IPS-20b (cell line): ENCODE measurements at regions not wholly inside any gene's neighbourhood (a gene's known extent, or its start where the extent isn't known, plus 50 kb on each side); places are given as distances from the start of the nearest gene placed in this dataset.
A peak's percentile ranks its signal among the peaks of the same experiment; 100 is the strongest.
"Not testable (repeated sequence)": the region's sequence is repeated elsewhere in the genome, so short reads cannot be mapped to it uniquely, and the experiment has no call there.

ENCODE experiments used
- H3K27ac ChIP-seq: one replicate; pipeline ENCODE4 v1.5.1; 2013; ENCODE audit warnings: low read length
- H3K27me3 ChIP-seq: 2 replicates; pipeline ENCODE4 v1.6.1; 2013; ENCODE audit warnings: mild to moderate bottlenecking, low read length, inconsistent platforms; ENCODE audit not compliant: insufficient read depth
- H3K36me3 ChIP-seq: 2 replicates; pipeline ENCODE4 v1.6.1; 2013; ENCODE audit warnings: low read depth, mild to moderate bottlenecking, inconsistent platforms, low read length, moderate library complexity; ENCODE audit not compliant: insufficient read depth
- H3K4me1 ChIP-seq: 2 replicates; pipeline ENCODE4 v1.6.1; 2013; ENCODE audit warnings: mild to moderate bottlenecking, control low read depth, inconsistent platforms, low read length, moderate library complexity; ENCODE audit not compliant: insufficient read depth
- H3K4me3 ChIP-seq: 2 replicates; pipeline ENCODE4 v1.5.1; 2013; ENCODE audit warnings: mild to moderate bottlenecking, low read length, inconsistent platforms
- H3K9ac ChIP-seq: 2 replicates; pipeline ENCODE4 v1.6.1; 2013; ENCODE audit warnings: low read depth, mild to moderate bottlenecking, inconsistent platforms, low read length, moderate library complexity
- H3K9me3 ChIP-seq: 2 replicates; pipeline ENCODE4 v1.6.1; 2013; ENCODE audit warnings: mild to moderate bottlenecking, low read depth, low read length, inconsistent platforms; ENCODE audit not compliant: insufficient read depth

DNA sequence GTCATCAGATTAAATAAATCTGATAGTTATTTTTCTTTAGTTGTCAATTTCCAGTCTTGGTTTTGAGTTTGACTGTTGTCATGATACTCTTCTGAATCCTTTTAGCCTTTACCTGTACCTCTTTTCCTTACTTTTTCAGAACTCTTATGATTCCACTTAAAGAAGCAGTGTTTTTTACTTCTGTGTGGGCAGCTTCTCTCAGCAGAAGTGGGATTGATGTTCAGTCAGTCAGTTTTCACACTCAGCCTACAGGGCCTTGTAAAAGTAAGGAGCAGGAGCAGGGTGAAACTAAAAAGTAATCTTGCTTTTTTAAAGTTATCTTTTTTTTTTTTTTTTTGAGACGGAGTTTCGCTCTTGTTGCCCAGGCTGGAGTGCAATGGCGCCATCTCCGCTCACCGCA, 75.1 kb downstream of the HAUS1 start:
- no peaks in the 10 kb centered on the region for H3K9me3 ChIP-seq
- no peak overlapping the region for H3K4me3 ChIP-seq
- H3K4me1 ChIP-seq = no peaks in the 10 kb centered on the region
- no peaks in the 10 kb centered on the region for H3K36me3 ChIP-seq
- no peaks in the 10 kb centered on the region for H3K27me3 ChIP-seq
- no peak overlapping the region for H3K9ac ChIP-seq
- no peak overlapping the region for H3K27ac ChIP-seq

DNA sequence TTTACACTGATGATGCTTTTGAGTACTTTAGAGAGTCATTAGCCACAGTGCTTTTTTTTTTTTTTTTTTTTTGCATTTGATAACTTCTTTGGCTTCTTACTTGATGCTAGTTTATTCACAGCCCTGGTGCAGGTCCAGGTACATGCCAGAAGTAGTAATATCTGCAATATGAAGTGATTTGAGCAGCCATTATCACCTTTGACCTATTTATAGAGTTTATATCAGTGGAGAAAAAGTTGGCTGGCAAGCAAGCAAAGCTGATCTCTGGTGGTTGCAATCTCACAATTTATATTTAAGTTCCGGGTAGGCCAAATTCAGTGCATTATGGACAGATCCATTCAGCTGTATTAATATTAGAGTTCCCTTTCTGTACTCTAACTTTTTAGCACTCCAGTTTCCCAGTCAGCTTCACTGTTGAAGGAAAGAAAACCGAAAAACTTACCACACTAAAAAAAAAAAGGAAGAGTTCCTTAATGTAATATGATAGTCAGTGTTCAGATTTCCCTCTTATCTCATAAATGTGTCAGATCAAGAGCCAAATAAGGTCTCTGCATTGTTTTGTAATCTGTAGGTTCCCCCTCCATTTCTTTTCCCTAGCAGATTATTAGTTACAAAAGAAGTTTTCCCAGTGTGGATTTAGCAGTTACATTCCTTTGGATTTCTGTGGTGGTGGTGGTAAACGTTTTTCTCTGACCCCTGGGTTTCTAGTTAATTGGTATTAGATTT, 78.6 kb downstream of the HAUS1 start:
- Histone ChIP-seq H3K4me3 (no peak overlapping the region), H3K4me1 (0 out of 2 replicates have a peak, but pooled peaks cover 4% of the 10 kb centered on the region), H3K27ac (no peak overlapping the region)

GRCh38 chr18:46184296-46184695, 80.1 kb downstream of the HAUS1 start:
- H3K27ac ChIP-seq, H3K9ac ChIP-seq, H3K4me3 ChIP-seq, H3K36me3 ChIP-seq, H3K27me3 ChIP-seq, H3K4me1 ChIP-seq, H3K9me3 ChIP-seq: not testable (repeated sequence)

More for the DNA sequence above, 78.6 kb downstream of the HAUS1 start:
- no peaks in the 10 kb centered on the region for H3K36me3 ChIP-seq
- no peaks in the 10 kb centered on the region for H3K9me3 ChIP-seq
- H3K27me3 ChIP-seq = no peaks in the 10 kb centered on the region
- no peak overlapping the region for H3K9ac ChIP-seq

GRCh38 chr18:46184727-46185126, 80.5 kb downstream of the HAUS1 start:
- no peaks in the 10 kb centered on the region for H3K36me3 ChIP-seq
- H3K27ac ChIP-seq = no peak overlapping the region
- H3K4me3 ChIP-seq = no peak overlapping the region
- no peaks in the 10 kb centered on the region for H3K9me3 ChIP-seq
- no peak overlapping the region for H3K9ac ChIP-seq
- 0 out of 2 replicates have a peak, but pooled peaks cover 4% of the 10 kb centered on the region for H3K4me1 ChIP-seq
- no peaks in the 10 kb centered on the region for H3K27me3 ChIP-seq

- Histone ChIP-seq H3K36me3 (no peaks in the 10 kb centered on the region), H3K9ac (no peak overlapping the region), H3K27me3 (no peaks in the 10 kb centered on the region), H3K9me3 (no peaks in the 10 kb centered on the region), H3K4me3 (no peak overlapping the region), H3K4me1 (no peaks in the 10 kb centered on the region), H3K27ac (no peak overlapping the region)
Measured at GRCh38 chr18:46190667-46191066, 86.5 kb downstream of the HAUS1 start.

GRCh38 chr18:46196627-46197243, 92.5 kb downstream of the HAUS1 start:
- Histone ChIP-seq H3K27ac (no peak overlapping the region), H3K36me3 (no peaks in the 10 kb centered on the region), H3K9ac (no peak overlapping the region), H3K4me1 (peaks cover 3% of the 10 kb centered on the region; the same call in 1 of the 2 replicates), H3K27me3 (no peaks in the 10 kb centered on the region), H3K9me3 (no peaks in the 10 kb centered on the region), H3K4me3 (no peak overlapping the region)

DNA sequence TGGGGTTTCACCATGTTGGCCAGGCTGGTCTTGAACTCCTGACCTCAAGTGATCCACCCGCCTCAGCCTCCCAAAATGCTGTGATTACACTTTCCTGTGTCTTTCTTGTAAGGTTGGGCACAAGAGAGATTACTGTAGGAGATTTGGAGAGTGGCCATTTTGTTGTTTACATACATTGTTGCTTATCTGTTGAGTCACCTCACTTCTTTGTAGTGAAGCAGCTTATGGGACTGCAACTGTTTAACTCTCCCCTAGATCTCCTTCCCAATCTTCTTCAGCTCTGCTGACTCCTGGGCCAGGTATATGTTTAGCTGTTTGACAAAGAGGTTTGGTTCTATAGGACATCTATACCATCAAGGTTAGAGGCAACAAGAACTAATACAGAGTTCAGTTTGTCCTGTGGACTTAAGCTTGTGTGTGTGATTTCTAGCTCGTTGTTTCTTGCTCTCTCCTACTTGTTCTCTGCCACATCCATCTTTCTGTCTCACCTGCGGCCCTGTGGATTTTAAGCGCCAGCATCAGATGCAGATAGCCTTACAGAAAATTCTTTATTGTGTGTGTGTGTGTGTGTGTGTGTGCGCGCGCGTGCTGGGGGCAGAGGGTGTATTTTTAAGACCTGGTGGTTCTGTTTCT, 95.4 kb downstream of the HAUS1 start:
- Histone ChIP-seq H3K27me3 (no peaks in the 10 kb centered on the region), H3K4me1 (peaks cover 8% of the 10 kb centered on the region; the same call in 1 of the 2 replicates), H3K9ac (peak overlapping the region; percentile 53; the same call in 1 of the 2 replicates), H3K27ac (no peak overlapping the region), H3K9me3 (no peaks in the 10 kb centered on the region), H3K36me3 (no peaks in the 10 kb centered on the region), H3K4me3 (no peak overlapping the region)

GRCh38 chr18:46200178-46201055, 96.2 kb downstream of the HAUS1 start:
- not testable (repeated sequence) for H3K9ac ChIP-seq, H3K27me3 ChIP-seq, H3K27ac ChIP-seq, H3K4me3 ChIP-seq, H3K4me1 ChIP-seq, H3K9me3 ChIP-seq, H3K36me3 ChIP-seq

GRCh38 chr18:46204143-46204542, 100.0 kb downstream of the HAUS1 start:
- Histone ChIP-seq H3K27ac (no peak overlapping the region), H3K36me3 (no peaks in the 10 kb centered on the region), H3K9me3 (no peaks in the 10 kb centered on the region), H3K27me3 (no peaks in the 10 kb centered on the region), H3K4me1 (peaks cover 8% of the 10 kb centered on the region; the same call in 1 of the 2 replicates), H3K9ac (no peak overlapping the region), H3K4me3 (no peak overlapping the region)

GRCh38 chr18:46207985-46208384, 103.8 kb downstream of the HAUS1 start:
- no peak overlapping the region for H3K9ac ChIP-seq
- no peaks in the 10 kb centered on the region for H3K36me3 ChIP-seq
- peaks cover 5% of the 10 kb centered on the region; the same call in 1 of the 2 replicates for H3K4me1 ChIP-seq
- H3K27me3 ChIP-seq = no peaks in the 10 kb centered on the region
- no peaks in the 10 kb centered on the region for H3K9me3 ChIP-seq
- no peak overlapping the region for H3K4me3 ChIP-seq
- H3K27ac ChIP-seq = no peak overlapping the region

DNA sequence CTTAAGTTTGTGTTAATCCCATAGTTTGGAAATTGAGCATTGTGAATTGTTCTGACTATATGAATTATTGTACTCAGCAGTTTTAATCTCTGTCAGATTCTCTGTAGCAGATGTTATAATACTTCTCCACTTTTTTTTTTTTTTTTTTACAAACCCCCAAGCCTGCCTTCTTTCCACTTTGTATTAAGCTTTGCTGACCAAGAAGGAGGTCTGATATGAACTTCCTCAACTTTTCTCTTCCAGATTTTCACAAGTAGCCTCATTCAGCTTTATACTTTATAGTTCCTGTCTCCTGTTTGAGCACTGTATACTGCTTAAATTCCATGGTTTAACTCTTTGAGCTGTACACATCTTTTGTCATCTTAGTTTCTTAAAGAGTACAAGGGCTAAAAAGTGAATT, 105.0 kb downstream of the HAUS1 start:
- no peak overlapping the region for H3K4me3 ChIP-seq
- H3K9me3 ChIP-seq = no peaks in the 10 kb centered on the region
- H3K27ac ChIP-seq = no peak overlapping the region
- H3K36me3 ChIP-seq = no peaks in the 10 kb centered on the region
- no peaks in the 10 kb centered on the region for H3K27me3 ChIP-seq
- peaks cover 4% of the 10 kb centered on the region; the same call in 1 of the 2 replicates for H3K4me1 ChIP-seq
- H3K9ac ChIP-seq = no peak overlapping the region
